Hematopoietic multipotent progenitor cell treated with erythropoietin and hydrocortisone succinate and interleukin-3 and kit ligand, for 15 days (in vitro differentiated cells): ENCODE measurements at regions not wholly inside any gene's neighbourhood (a gene's known extent, or its start where the extent isn't known, plus 50 kb on each side); places are given as distances from the start of the nearest gene placed in this dataset.

ENCODE experiments used
- DNase-seq: peaks from one replicate; pipeline ENCODE4 v3.0.0-alpha.2; 2015; ENCODE audit warnings: low spot score

DNA sequence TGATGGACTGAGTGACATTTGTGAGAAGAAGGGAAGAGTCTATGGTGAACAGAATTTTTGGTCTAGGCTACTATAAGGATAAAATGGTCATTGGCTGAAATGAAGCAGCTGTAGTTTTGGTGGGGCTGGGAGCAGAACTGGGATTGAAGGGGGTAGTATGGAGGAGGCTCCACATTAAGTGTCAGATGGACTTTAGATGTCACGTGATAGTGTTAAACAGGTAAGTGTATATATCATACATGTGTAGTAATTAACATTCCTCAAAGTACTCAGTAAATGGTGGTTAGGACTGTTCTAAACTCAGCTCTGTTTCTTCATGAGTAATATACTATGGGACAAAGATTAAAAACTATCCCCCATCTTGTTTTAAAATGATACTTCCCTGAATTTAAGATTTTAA, 947.9 kb downstream of the PDHA2 start:
- no peak for DNase-seq

DNA sequence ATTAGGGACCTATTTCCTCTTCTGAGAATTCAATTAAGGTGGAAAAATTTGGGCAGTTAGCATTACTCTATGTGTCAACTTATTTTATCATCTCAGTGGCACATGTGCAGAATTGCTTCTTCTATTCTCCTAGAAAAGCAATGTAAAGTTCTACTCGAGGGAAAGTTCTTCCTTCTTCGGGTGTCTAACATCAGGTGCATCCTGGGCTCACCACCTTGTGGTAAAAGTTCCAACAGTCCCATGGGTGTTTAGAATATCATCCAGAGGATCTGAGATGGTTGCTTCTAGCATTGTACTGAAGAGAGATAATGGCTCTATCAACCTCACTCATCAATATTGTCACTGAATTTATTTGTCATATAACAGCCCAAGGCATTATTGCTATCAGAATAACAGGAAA, 969.7 kb downstream of the PDHA2 start:
- DNase-seq = no peak

DNA sequence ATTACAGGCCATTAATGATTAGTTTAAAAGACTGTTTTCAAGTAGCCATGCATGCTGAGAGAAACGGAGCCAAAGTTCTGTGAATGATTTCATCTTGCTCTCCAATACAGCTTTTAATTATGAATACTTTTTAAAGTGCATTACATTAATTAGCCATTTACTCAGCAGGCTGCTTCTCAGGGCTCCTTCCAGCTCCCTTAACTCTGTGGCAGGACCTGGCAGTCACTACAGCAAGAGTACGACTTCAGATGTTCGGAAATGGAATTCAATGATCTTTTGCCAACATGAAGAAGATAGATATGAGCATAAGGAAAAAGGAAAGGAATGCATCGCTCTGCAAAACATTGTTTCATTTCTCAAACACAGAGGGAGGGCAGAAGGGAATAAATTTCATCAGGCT, 987.2 kb downstream of the PDHA2 start:
- DNase-seq = no peak

DNA sequence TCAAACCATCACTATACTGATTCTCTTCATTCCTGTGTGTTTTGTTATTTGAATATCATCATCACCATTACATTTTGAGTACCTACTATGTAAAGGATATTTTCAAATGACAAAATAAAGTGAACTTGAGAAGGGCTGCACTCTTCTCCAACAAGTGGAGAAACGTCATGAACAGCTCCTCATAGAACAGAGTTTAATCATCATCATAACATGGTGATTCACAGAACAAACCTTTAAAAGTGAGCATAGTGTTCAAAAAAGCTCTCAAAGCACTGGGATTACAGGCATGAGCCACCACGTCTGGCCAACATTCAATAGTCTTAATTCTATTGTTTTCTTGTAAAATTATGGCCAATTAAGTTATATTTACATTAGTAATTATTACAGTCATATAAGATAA, 993.9 kb downstream of the PDHA2 start:
- DNase-seq = no peak

DNA sequence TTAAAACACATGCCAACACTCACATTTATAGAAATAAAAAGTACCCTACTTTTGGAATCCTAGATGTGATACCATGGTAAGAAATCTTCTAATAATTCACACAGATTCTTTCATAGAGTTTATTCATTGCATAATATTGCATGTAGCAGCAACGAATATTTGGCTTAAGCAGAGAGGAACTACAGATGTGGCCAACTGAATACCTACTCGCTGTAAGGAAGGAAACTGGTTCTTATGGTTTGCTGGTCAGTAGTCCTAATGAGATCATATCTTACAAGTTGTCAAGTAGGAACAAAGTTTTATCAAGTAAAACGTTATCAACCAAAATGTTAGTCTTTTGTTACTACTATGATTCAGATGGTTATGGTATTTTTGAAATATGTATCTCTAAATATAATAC, 996.1 kb downstream of the PDHA2 start:
- DNase-seq = no peak

DNA sequence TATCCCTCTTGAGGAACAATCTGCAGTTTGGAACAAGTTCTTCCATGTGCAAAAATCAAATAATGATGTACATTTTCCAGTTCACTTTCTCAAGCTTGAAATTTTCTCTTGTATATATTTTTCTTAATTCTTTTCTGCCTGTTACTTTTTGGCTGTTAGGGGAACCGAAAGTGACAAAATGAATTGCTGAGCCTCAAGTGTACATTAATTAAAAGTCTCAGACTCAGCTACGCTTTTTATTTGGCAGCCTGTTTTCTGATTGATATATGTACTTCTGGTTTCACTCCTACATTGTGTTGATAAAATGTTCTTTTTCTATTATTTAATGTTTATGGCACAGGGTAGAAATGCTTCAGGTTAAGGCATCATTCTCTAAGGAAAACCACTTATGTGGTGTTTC, 999.5 kb downstream of the PDHA2 start:
- no peak for DNase-seq

DNA sequence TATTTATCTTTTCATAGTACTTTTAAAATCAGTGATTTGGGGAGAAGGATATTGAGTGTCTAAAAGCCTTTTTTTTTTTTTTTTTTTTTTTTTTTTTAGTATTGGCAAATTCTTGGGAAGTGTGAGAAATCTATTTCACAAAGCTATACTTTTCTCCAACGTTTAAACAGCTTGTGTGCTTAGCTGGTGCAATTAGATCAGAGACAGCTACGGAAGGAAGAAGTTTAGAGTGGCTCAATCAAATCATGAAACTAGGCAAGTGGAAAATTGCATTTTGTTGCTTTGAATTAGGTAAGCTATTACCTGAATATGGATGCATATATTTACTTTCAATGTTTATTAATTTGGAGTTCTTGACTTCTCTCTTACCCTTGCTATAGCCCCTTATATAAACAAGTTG, 1001.9 kb downstream of the PDHA2 start:
- no peak for DNase-seq

DNA sequence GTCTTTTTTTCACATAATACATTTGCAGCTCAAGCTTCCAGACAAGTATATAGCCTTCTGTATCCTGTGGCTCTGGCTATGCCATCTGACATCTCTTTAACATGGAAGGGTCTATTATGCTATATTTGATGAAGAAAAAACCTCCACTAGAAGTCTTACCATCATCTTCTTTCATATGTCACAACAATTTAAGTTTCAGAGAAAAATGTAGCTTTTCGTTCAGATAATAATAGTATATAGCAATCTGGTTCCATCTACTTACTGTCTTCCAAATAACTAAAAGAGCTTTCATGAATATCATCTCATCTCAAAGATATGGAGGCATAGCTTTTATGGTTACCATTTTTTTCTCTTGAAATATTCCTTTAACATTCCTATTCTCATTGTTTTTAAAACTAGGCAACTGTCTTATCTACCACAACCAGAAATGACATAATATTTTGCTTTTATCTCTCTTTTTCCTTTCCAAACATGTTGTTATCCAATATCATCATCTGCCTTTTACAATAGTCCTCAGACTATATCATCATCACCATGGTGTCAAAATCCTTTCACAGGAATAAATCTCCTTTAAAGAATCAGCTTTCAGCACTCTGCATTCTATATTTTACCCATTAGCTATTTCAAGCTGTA, 1005.1 kb downstream of the PDHA2 start:
- DNase-seq = no peak

DNA sequence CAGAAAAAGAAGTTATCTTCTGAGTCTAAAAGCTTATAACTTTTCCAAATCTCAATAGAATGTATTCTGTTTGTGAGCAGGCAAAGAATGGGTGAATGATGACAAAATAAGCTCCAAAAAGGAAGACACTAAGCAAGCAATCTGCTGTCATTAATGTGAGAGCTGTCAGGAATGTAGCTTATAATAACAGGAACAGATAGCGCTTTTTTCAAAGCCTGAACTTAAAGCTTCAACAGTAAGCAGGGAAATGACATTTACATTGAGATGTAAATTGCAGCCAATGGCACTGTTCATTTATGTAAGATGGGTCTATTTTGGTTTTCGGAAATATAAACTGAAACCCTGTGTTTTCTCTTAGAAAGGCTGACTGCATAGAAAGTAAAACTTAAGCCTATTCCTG, 1005.9 kb downstream of the PDHA2 start:
- DNase-seq = no peak

DNA sequence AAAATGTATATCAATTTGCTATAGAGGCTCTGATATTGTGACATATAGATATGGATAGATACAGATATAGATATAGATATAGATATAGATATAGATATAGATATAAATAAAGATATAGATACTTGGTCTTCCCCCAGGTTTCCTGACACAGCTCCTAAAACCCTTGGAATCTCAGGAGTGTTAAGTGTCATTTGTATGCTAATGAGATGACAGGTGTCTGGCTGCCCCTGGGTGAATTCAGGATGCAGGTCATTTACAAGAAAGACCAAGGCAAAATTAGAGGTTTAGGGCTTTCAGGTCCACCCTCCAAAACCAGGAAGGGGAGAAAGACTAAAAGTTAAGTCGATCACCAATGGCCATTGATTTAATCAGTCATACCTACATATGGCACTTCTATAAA, 1034.8 kb downstream of the PDHA2 start:
- no peak for DNase-seq

DNA sequence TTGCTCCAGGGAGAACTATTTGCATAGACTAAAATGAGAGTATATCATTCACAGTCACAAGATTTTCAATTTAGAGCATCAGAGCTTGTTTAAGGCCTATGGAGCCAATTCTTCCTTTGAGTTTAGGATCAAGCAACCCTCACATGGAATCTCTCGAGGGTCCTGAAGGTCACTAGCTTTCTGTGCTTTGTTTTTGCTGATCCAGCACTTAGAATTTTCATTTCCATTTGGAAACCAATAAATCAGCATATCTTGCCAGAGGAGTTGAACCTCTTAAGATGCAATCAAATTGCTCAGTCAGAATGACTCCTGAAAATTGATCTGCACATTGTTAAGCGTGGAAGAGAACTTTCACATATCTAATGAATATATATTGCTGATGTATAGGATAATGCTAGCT, 1039.6 kb downstream of the PDHA2 start:
- DNase-seq = no peak

DNA sequence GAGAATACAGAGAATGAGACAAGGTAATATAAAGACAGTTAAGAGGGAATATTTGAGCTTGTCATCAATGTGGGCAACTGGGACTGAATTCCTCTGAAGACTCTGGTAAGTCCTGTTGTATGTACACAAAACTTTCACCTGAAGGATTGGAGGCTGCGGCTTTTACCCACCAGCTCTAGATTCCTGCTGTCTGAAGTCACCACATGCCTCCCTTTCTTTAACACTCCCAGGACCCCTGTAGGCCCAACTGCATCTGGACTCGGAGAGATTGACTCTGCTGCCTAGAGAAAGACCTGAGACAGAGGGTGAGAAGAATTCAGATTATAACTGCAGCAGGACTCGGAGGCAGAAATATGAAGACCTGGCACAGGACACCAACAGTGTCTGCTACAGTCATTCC, 1048.0 kb downstream of the PDHA2 start:
- no peak for DNase-seq

DNA sequence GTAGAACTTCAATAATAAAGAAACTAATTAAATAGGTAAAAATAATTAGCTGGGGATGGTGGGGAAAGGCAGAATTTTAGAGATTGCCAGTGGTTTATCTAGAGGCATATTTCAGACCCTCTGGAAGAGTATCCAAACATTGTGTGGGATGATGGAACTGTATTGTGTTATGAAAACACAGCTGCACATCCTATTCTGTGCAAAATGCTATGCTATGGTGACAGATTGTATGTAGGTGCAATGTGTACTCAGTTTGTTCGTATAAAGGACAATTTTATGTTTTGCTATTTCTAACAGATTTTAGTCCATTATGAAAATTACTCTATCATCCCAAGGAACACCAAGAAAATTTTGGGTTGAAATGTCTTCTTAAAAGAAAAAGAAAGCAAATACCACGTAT, 1054.7 kb downstream of the PDHA2 start:
- DNase-seq = no peak

DNA sequence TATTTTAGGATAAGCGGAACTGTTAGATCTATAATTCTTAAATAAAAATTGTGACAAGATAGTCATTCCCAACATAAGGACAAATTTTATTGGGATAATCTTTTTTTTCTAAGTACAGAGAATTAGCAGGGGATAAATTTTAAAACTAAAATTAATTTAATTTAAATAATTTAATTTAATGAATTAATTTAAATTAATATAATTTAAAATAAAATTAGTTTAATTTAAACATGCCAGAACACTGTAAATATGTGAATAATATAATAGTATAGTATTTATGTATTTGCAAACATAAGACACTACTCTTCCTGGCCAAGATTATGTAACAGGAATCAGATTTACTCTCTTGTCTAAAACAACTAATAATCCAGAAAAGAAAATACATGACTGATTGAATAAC, 1055.9 kb downstream of the PDHA2 start:
- DNase-seq = no peak

DNA sequence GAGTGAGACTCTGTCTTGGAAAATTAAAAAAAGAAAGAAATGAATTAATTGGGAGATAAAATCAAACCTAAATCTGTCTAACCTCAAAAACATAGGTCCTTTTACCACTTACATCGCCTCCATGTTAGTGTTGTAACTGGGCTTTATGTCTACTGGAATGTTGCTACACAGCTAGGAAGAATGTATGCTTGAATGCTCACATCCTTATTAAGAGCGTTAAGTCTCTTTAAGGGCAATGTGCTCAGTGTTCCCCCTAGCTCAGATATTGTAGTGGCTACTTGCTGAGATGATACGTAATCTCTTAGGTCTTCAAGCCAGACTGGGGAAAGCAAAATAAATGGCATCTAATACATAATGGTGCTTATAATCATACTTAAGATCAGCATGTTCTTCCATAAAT, 1072.8 kb downstream of the PDHA2 start:
- DNase-seq = no peak

DNA sequence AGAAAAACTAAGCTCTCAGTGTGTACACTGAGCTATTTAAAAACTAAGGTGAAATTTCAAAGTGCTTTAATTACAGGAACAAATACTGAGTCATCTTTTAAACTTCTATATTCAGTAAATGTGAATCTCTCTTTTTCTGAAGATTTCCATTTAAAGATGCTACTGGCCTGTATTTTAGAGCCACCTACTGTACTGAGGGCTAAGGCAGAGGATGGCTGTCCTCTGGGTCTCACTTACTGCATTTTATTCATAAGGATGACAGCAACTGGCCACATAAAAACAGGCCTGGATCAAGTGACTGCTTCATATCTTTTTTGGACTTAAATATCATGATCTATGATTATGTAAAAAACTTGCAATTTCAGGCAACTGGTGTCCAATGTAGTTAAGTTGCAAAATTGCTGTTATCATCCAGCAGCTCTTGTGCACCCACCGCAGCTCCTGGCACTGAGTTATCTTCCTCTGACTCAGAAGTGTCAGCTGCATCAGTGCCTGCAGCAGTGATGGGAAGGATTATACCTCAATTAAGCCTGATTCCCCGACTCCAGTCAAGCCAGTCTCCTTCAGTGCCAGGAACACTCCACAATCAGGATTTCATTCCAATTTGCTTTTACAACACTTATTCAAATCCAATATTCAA, 1073.7 kb downstream of the PDHA2 start:
- no peak for DNase-seq

DNA sequence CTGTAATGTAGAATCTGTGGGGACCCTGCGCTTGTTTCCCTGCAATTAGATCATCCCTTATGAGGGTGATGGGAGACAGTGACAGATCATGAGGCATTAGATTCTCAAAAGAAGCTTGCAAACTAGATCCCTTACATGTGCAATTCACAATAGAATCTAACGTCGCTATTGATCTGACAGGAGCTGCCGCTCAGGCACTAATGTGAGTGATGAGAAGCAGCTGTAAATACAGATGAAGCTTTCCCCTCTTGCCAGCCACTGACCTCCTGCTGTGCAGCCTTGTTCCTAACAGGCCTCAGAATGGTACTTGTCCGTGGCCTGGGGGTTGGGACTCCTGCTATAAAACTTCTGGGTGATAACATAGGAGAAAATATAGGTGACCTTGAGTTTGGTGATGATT, 1076.8 kb downstream of the PDHA2 start:
- DNase-seq = no peak

DNA sequence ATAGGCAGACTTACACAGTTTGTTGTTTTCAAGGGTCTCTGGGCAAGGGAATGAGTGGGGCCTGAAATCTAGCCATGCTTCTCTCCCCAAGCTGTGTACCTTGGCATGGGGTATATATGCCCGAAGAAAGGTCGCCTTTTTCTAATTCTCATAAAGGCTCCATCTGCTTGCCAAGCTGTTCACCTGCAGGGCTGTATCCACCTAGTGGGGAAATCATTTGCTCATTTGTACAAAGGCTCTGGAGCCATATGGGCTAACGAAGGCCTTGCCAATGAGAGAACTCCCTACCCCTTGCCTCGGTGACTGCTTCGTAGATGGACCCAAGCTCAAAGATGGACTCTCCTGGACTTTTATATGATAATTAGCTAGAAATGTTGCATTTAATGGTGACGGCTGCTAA, 1097.0 kb downstream of the PDHA2 start:
- DNase-seq = no peak

DNA sequence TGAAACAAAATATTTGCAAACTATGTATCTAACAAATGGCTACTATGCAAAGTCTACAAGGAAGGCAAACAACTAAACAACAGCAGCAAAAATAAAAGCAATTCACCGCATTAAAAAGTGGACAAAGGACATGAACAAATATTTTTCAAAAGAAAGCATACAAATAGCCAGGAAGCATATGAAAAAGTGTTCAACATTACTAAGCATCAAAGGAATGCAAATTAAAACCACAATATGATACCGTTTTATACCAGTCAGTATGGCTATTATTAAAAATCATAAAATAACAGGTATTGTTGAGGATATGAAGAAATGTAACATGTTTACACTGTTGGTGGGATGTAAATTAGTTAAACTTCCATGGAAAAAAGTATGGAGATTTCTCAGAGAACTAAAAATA, 1106.7 kb downstream of the PDHA2 start:
- no peak for DNase-seq

DNA sequence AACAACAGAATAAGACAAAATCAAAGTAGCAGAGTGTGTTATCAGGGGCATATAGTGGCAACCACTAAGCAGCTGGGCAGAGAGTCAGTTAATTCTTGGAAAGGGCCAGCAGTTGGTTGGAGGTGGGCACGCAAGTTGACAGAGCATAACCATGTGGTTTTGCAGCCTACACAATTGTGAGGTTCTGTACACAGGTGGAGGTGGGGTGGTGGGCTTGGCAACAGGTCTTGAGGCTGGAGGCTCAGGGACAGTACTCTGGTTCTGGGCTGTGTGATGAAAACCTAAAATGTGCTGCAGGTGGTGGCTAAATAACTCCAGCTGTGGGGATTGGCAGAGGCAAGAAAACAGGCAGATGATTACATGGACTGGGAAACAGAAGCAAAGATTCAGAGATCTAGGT, 1112.7 kb downstream of the PDHA2 start:
- no peak for DNase-seq

DNA sequence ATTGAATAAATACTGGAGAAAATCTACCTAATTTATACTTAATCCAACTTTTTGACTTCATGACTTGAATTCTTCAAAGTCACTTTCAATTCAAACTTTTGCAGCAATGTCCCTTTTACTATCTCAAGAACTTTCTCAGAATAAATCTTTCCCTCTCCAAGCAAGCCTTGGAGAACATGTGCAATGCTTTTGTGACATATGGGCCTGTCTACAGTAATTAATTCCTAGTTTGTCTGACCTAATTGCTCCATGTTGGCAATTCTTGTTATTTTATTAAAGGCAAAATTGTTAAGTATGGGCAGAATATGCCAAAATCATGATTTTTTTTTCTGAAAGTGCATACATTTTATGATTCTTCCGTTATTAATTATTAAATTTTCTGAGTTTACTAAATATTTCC, 1115.3 kb downstream of the PDHA2 start:
- DNase-seq = no peak

DNA sequence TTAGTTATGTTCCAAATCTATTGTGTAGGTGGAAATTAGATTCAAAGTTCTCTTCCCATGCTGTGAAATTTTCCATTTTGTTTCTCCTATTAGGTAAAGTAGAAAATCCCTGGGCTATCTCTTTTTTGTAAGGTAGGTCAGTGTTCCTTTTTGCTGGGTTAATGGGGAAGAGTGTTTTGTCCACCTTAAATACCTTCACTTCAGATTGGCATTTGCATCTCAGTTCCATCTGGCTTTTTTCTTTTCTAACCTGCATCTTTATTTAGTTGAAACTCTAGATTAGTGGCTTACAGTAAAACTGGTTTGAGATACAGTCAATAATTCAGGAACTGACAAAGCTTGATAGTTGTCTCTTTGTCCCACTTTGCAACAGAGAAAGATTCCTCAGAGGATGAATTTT, 1115.8 kb downstream of the PDHA2 start:
- no peak for DNase-seq

DNA sequence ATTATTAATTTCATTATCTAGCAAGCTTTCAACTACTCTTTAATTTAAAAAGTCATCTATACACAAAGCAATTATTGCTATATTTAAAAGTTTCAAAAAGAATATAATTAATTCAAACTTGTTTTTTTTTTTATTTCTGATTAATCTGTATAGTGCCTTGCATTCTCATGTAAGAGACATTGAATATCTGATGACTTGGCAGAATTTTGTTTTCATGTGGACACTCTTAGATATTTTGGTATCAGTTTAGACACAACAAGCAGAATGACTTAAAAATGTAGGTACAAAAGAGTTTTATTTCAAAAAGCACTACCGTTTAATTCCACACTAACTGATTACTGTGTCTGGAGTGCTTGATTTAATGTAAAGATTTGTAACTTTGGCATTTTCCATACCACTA, 1129.6 kb downstream of the PDHA2 start:
- no peak for DNase-seq

DNA sequence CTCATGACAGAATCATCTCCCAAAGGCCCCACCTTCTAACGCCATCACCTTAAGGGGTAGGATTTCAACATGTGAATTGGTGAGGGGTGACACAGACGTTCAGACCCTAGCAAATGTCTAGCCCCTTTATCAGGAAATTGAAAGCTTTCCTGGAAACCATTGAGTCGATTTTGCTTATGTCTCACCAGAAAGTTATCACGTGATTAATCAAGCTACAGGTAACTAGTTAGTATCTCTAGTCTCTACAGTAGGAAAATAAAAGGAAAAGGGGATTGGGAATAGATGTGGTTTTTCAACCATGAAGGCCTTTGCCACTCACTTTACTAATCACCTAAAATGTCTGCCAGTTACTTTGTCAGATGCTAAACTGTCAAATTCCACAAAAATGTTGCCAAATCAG, 1133.0 kb downstream of the PDHA2 start:
- DNase-seq = no peak

DNA sequence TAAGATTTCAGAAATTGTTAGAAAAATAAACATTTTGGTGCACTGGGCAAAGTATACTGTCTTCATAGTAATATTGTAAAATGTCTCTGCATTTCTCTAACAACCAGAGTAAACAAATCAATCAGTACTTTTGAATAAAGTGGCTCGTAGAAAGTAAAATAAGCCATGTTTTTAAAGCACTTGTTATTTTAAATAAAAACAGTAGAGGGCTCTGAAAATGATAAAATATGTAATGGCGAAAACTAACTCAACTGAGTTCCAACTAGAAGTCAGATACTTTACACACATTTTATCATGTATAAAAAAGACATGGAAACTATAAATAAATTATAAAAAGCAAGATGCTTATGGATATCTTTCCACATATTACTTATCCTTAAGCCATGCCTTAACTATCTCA, 1134.4 kb downstream of the PDHA2 start:
- no peak for DNase-seq
